ENCODE measurements at regions not wholly inside any gene's neighbourhood (a gene's known extent, or its start where the extent isn't known, plus 50 kb on each side); places are given as distances from the start of the nearest gene placed in this dataset.

GRCh38 chr4:158995965-158996364, 106.9 kb upstream of the RAPGEF2 start:
- intact Hi-C loops (cut with micrococcal nuclease) = no loop called here
- H4K20me1 ChIP-seq (replicated peaks; ENCODE audit: control insufficient read depth, extremely low read depth, insufficient read depth, low read length) = no peaks in the 10 kb centered on the region
- no peaks in the 10 kb centered on the region for H3K79me2 ChIP-seq (ENCODE audit: control insufficient read depth, insufficient read depth, low read length)
- peaks cover 11% of the 10 kb centered on the region for H3K4me1 ChIP-seq (ENCODE audit: control insufficient read depth, extremely low read depth, insufficient read depth, low read length)
- no peaks in the 10 kb centered on the region for H3K9me1 ChIP-seq (replicated peaks; ENCODE audit: control insufficient read depth, extremely low read depth, insufficient read depth, low read length)
- POLR2A ChIA-PET = no interaction called here
- no peaks in the 10 kb centered on the region for H3K9me3 ChIP-seq (replicated peaks; ENCODE audit: control insufficient read depth, insufficient read depth, low read length)
- no peak for TF ChIP-seq JUN (IDR thresholded peaks at IDR 0.05; ENCODE audit: borderline replicate concordance, insufficient read depth, insufficient read length, low read depth)
- no peak overlapping the region for H3K4me3 ChIP-seq (replicated peaks in 1 of 3; ENCODE audit: insufficient read depth in 1 of 3, low read depth in 1 of 3, low read length in 3 of 3)
- no peak overlapping the region for H2AFZ ChIP-seq (ENCODE audit: low read depth, low read length)
- no peaks in the 10 kb centered on the region for H3K27me3 ChIP-seq (ENCODE audit: control insufficient read depth in 2 of 2, insufficient read depth in 2 of 2, low read length in 2 of 2)
- H3K27ac ChIP-seq (ENCODE audit: insufficient read depth, low read depth, low read length) = peak overlapping the region; percentile 69
- BruUV-seq (replicated peaks) = no TSS peak
- CTCF ChIA-PET = interaction anchor here (0.9 to 1.3 kb wide), 2 partner anchors 111 to 139 kb away, joined by 4 to 5 read pairs; no protein-coding TSS in a partner anchor
- no peaks in the 10 kb centered on the region for H3K36me3 ChIP-seq (ENCODE audit: control insufficient read depth in 2 of 2, extremely low read depth in 1 of 2, insufficient read depth in 2 of 2, low read length in 2 of 2)
- no peak overlapping the region for H3K9ac ChIP-seq (replicated peaks; ENCODE audit: extremely low read depth, insufficient read depth, low read length)
- dilution Hi-C loops (cut with MboI; ENCODE audit: extremely low pct_ligation_motif_present, low sequenced_read_pairs) = no loop called here
- DNase-seq (ENCODE audit: low read depth, low spot score) (no peak), FAIRE-seq (no peak)
- no peak overlapping the region for H3K4me2 ChIP-seq (ENCODE audit: insufficient read depth, low read length)

DNA sequence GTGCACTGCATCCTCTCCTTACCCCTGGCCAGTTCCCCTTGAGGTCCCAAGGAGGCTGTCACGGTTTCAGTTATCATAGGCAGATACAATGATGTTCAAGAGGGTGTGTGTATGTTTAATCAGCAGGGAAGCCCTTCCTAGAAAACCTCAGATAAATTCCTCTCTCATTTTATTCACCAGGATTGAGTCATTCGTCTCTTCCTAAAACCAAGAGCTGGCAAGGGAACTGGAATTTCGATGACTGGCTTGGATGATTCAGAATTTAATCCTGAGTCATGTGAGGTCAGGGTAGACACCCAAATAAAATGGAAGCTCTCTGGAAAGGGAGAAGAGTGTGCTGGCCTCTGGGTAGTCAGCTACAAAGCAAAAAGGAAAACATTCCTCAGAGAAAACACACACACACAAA, 106.2 kb upstream of the RAPGEF2 start:
- CTCF ChIA-PET = interaction anchor here (0.9 to 1.3 kb wide), 4 partner anchors 30 to 140 kb away, joined by 3 to 5 read pairs (median 4); partner anchors contain the start of gene RAPGEF2
- peak overlapping the region; percentile 70 for H3K4me2 ChIP-seq (ENCODE audit: insufficient read depth, low read length)
- H2AFZ ChIP-seq (ENCODE audit: low read depth, low read length) = peak overlapping the region; percentile 69
- H3K4me1 ChIP-seq (ENCODE audit: control insufficient read depth, extremely low read depth, insufficient read depth, low read length) = peaks cover 11% of the 10 kb centered on the region
- H3K9ac ChIP-seq (replicated peaks; ENCODE audit: extremely low read depth, insufficient read depth, low read length) = peak overlapping the region; percentile 11
- peak overlapping the region; percentile 69 for H3K27ac ChIP-seq (ENCODE audit: insufficient read depth, low read depth, low read length)
- no TSS peak for BruUV-seq (replicated peaks)
- H3K9me3 ChIP-seq (replicated peaks; ENCODE audit: control insufficient read depth, insufficient read depth, low read length) = no peaks in the 10 kb centered on the region
- no peak for TF ChIP-seq MAX (IDR thresholded peaks at IDR 0.05; ENCODE audit: insufficient read depth, insufficient read length)
- TF ChIP-seq POLR2AphosphoS5 (IDR thresholded peaks at IDR 0.05; ENCODE audit: insufficient read depth, low read depth, low read length) = peak; percentile 66
- peak; percentile 100 for TF ChIP-seq FOS (IDR thresholded peaks at IDR 0.05; ENCODE audit: borderline replicate concordance, insufficient read depth, low read length)
- TF ChIP-seq EZH2 (IDR thresholded peaks at IDR 0.05; ENCODE audit: borderline replicate concordance, low read depth, low read length, severe bottlenecking) = no peak
- TF ChIP-seq MYC (IDR thresholded peaks at IDR 0.05; ENCODE audit: low read depth, low read length) = no peak
- TF ChIP-seq, protein P1, sequence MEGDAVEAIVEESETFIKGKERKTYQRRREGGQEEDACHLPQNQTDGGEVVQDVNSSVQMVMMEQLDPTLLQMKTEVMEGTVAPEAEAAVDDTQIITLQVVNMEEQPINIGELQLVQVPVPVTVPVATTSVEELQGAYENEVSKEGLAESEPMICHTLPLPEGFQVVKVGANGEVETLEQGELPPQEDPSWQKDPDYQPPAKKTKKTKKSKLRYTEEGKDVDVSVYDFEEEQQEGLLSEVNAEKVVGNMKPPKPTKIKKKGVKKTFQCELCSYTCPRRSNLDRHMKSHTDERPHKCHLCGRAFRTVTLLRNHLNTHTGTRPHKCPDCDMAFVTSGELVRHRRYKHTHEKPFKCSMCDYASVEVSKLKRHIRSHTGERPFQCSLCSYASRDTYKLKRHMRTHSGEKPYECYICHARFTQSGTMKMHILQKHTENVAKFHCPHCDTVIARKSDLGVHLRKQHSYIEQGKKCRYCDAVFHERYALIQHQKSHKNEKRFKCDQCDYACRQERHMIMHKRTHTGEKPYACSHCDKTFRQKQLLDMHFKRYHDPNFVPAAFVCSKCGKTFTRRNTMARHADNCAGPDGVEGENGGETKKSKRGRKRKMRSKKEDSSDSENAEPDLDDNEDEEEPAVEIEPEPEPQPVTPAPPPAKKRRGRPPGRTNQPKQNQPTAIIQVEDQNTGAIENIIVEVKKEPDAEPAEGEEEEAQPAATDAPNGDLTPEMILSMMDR (IDR thresholded peaks at IDR 0.05; ENCODE audit: extremely low read depth in 1 of 2, insufficient read depth in 1 of 2, low read depth in 1 of 2, low read length in 2 of 2) = no peak
- TF ChIP-seq POLR2A (IDR thresholded peaks at IDR 0.05; ENCODE audit: low read depth, low read length) = no peak
- TF ChIP-seq JUN (IDR thresholded peaks at IDR 0.05; ENCODE audit: borderline replicate concordance, insufficient read depth, insufficient read length, low read depth) = peak; percentile 90
- peak; percentile 65 for TF ChIP-seq GATA2 (IDR thresholded peaks at IDR 0.05; ENCODE audit: insufficient read depth, insufficient read length, low read depth, low read length)
- H3K79me2 ChIP-seq (ENCODE audit: control insufficient read depth, insufficient read depth, low read length) = no peaks in the 10 kb centered on the region
- H3K9me1 ChIP-seq (replicated peaks; ENCODE audit: control insufficient read depth, extremely low read depth, insufficient read depth, low read length) = no peaks in the 10 kb centered on the region
- H3K36me3 ChIP-seq (ENCODE audit: control insufficient read depth in 2 of 2, extremely low read depth in 1 of 2, insufficient read depth in 2 of 2, low read length in 2 of 2) = no peaks in the 10 kb centered on the region
- no peaks in the 10 kb centered on the region for H4K20me1 ChIP-seq (replicated peaks; ENCODE audit: control insufficient read depth, extremely low read depth, insufficient read depth, low read length)
- FAIRE-seq (peak; percentile 97), DNase-seq (ENCODE audit: low read depth, low spot score) (peak; percentile 90)
- POLR2A ChIA-PET = no interaction called here
- no peak overlapping the region for H3K4me3 ChIP-seq (replicated peaks in 1 of 3; ENCODE audit: insufficient read depth in 1 of 3, low read depth in 1 of 3, low read length in 3 of 3)
- no peaks in the 10 kb centered on the region for H3K27me3 ChIP-seq (ENCODE audit: control insufficient read depth in 2 of 2, insufficient read depth in 2 of 2, low read length in 2 of 2)
- intact Hi-C loops (cut with micrococcal nuclease) (no loop called here), dilution Hi-C loops (cut with MboI; ENCODE audit: extremely low pct_ligation_motif_present, low sequenced_read_pairs) (no loop called here)
